Astrocyte (in vitro differentiated cells and primary cell): ENCODE measurements at regions not wholly inside any gene's neighbourhood (a gene's known extent, or its start where the extent isn't known, plus 50 kb on each side); places are given as distances from the start of the nearest gene placed in this dataset.

ENCODE experiments used
- EZH2 ChIP-seq: IDR thresholded peaks from 2 replicates; pipeline ENCODE4 v1.6.1; 2012; ENCODE audit warnings: mild to moderate bottlenecking, low read length, inconsistent platforms; ENCODE audit not compliant: insufficient read depth
- TF ChIP-seq, protein P1 (sequence below): IDR thresholded peaks from 2 replicates; pipeline ENCODE4 v1.5.1; 2011; ENCODE audit warnings: low read depth, mild to moderate bottlenecking, inconsistent platforms, low read length, moderate library complexity; ENCODE audit not compliant: insufficient read depth

DNA sequence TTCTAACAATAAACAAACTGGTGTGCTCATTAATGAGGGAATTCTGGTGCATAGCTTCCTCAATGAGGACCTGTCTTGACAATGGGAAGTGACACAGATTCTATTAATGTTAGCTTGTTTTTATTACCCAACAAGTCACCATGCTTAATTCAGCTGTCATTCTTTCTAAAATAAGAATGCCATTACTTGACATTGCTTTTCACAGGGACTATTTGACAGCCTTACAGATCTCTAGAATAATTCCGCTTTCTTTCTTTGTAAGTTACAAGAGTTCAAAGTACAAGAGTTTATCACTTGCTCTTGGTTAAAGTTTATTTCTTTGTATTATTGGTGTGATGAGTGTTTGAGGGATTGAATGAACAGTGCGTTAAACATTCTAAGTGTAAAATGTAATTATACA, 127.0 kb upstream of the COL5A2 start:
- TF ChIP-seq, protein P1, sequence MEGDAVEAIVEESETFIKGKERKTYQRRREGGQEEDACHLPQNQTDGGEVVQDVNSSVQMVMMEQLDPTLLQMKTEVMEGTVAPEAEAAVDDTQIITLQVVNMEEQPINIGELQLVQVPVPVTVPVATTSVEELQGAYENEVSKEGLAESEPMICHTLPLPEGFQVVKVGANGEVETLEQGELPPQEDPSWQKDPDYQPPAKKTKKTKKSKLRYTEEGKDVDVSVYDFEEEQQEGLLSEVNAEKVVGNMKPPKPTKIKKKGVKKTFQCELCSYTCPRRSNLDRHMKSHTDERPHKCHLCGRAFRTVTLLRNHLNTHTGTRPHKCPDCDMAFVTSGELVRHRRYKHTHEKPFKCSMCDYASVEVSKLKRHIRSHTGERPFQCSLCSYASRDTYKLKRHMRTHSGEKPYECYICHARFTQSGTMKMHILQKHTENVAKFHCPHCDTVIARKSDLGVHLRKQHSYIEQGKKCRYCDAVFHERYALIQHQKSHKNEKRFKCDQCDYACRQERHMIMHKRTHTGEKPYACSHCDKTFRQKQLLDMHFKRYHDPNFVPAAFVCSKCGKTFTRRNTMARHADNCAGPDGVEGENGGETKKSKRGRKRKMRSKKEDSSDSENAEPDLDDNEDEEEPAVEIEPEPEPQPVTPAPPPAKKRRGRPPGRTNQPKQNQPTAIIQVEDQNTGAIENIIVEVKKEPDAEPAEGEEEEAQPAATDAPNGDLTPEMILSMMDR = no peak
- TF ChIP-seq EZH2 = no peak
